ENCODE measurements at regions not wholly inside any gene's neighbourhood (a gene's known extent, or its start where the extent isn't known, plus 50 kb on each side); places are given as distances from the start of the nearest gene placed in this dataset.

GRCh38 chr12:115085594-115085993 lies 401.6 kb upstream of the TBX3 start:
- TF ChIP-seq CTCF (IDR thresholded peaks at IDR 0.05): no peak
- Mint-ChIP-seq H3K36me3 (ENCODE audit: low read depth) (no peaks in the 10 kb centered on the region), H3K27ac (no peak overlapping the region), H3K9me3 (peaks cover 8% of the 10 kb centered on the region), H3K4me1 (peaks cover 11% of the 10 kb centered on the region), H3K27me3 (ENCODE audit: low read depth, poor library complexity) (peaks cover 31% of the 10 kb centered on the region), H3K4me3 (no peak overlapping the region)
- DNase-seq: no peak

- H3K4me3 Mint-ChIP-seq: no peak overlapping the region
- peaks cover 44% of the 10 kb centered on the region for H3K27me3 Mint-ChIP-seq (ENCODE audit: low read depth, poor library complexity)
- H3K27ac Mint-ChIP-seq: no peak overlapping the region
- no peak for TF ChIP-seq CTCF (IDR thresholded peaks at IDR 0.05)
- peaks cover 21% of the 10 kb centered on the region for H3K4me1 Mint-ChIP-seq
- no peaks in the 10 kb centered on the region for H3K36me3 Mint-ChIP-seq (ENCODE audit: low read depth)
- DNase-seq: no peak
- H3K9me3 Mint-ChIP-seq: peaks cover 8% of the 10 kb centered on the region
Observed at GRCh38 chr12:115079760-115080159, 395.8 kb upstream of the TBX3 start.

- no peaks in the 10 kb centered on the region for H3K36me3 Mint-ChIP-seq (ENCODE audit: low read depth)
- H3K27ac Mint-ChIP-seq: no peak overlapping the region
- peaks cover 8% of the 10 kb centered on the region for H3K9me3 Mint-ChIP-seq
- peaks cover 21% of the 10 kb centered on the region for H3K4me1 Mint-ChIP-seq
- TF ChIP-seq CTCF (IDR thresholded peaks at IDR 0.05): no peak
- DNase-seq: peak; percentile 65
- H3K27me3 Mint-ChIP-seq (ENCODE audit: low read depth, poor library complexity): peaks cover 44% of the 10 kb centered on the region
- no peak overlapping the region for H3K4me3 Mint-ChIP-seq
Observed at GRCh38 chr12:115078990-115079389, 395.0 kb upstream of the TBX3 start.

- Mint-ChIP-seq H3K9me3 (peaks cover 8% of the 10 kb centered on the region), H3K27ac (no peak overlapping the region), H3K27me3 (ENCODE audit: low read depth, poor library complexity) (peaks cover 37% of the 10 kb centered on the region), H3K4me3 (no peak overlapping the region), H3K36me3 (ENCODE audit: low read depth) (no peaks in the 10 kb centered on the region), H3K4me1 (peaks cover 21% of the 10 kb centered on the region)
- DNase-seq: no peak
- no peak for TF ChIP-seq CTCF (IDR thresholded peaks at IDR 0.05)
Observed at GRCh38 chr12:115078334-115078733, 394.4 kb upstream of the TBX3 start.

- no peak for DNase-seq
- Mint-ChIP-seq H3K4me3 (no peak overlapping the region), H3K27ac (no peak overlapping the region), H3K27me3 (ENCODE audit: low read depth, poor library complexity) (peaks cover 24% of the 10 kb centered on the region), H3K36me3 (ENCODE audit: low read depth) (no peaks in the 10 kb centered on the region), H3K4me1 (peaks cover 32% of the 10 kb centered on the region), H3K9me3 (no peaks in the 10 kb centered on the region)
- no peak for TF ChIP-seq CTCF (IDR thresholded peaks at IDR 0.05)
Observed at GRCh38 chr12:115075552-115076170, 391.7 kb upstream of the TBX3 start.

GRCh38 chr12:115074617-115075016 lies 390.6 kb upstream of the TBX3 start:
- H3K4me3 Mint-ChIP-seq: no peak overlapping the region
- no peak overlapping the region for H3K27ac Mint-ChIP-seq
- TF ChIP-seq CTCF (IDR thresholded peaks at IDR 0.05): no peak
- H3K27me3 Mint-ChIP-seq (ENCODE audit: low read depth, poor library complexity): peaks cover 24% of the 10 kb centered on the region
- DNase-seq: no peak
- H3K36me3 Mint-ChIP-seq (ENCODE audit: low read depth): no peaks in the 10 kb centered on the region
- H3K9me3 Mint-ChIP-seq: peaks cover 6% of the 10 kb centered on the region
- H3K4me1 Mint-ChIP-seq: peaks cover 27% of the 10 kb centered on the region

Measured in nephron progenitor cell (in vitro differentiated cells).